Endodermal cell (in vitro differentiated cells): ENCODE measurements at regions not wholly inside any gene's neighbourhood (a gene's known extent, or its start where the extent isn't known, plus 50 kb on each side); places are given as distances from the start of the nearest gene placed in this dataset.

Experiments
- DNase-seq: peaks from one replicate; pipeline ENCODE4 v3.0.0-alpha.2; 2017
- H3K27ac ChIP-seq: 2 replicates; pipeline ENCODE4 v1.5.1; 2013; ENCODE audit warnings: mild to moderate bottlenecking, low read depth, low read length, moderate library complexity
- H3K27me3 ChIP-seq: 2 replicates; pipeline ENCODE4 v1.6.1; 2013; ENCODE audit warnings: mild to moderate bottlenecking, low read length, moderate library complexity; ENCODE audit not compliant: insufficient read depth, control insufficient read depth, poor library complexity, severe bottlenecking
- H3K36me3 ChIP-seq: 2 replicates; pipeline ENCODE4 v1.7.0; 2013; ENCODE audit warnings: mild to moderate bottlenecking, low read length, moderate library complexity; ENCODE audit not compliant: control insufficient read depth, insufficient read depth
- H3K4me1 ChIP-seq: one replicate; pipeline ENCODE4 v1.7.0; 2013; ENCODE audit warnings: low read length; ENCODE audit not compliant: control insufficient read depth, insufficient read depth
- H3K4me3 ChIP-seq: 2 replicates; pipeline ENCODE4 v1.5.1; 2013; ENCODE audit warnings: mild to moderate bottlenecking, low read length, moderate library complexity
- H3K9ac ChIP-seq: 2 replicates; pipeline ENCODE4 v1.6.1; 2013; ENCODE audit warnings: mild to moderate bottlenecking, low read length, moderate library complexity; ENCODE audit not compliant: poor library complexity, severe bottlenecking; ENCODE audit errors: extremely low read depth
- H3K9me3 ChIP-seq: 2 replicates; pipeline ENCODE4 v1.6.1; 2013; ENCODE audit warnings: mild to moderate bottlenecking, low read length, moderate library complexity; ENCODE audit not compliant: control insufficient read depth
- H3K27ac Mint-ChIP-seq: 2 replicates; pipeline ENCODE4 v1.8.0; 2020; ENCODE audit warnings: mixed read lengths
- H3K27me3 Mint-ChIP-seq: 2 replicates; pipeline ENCODE4 v1.8.0; 2021; ENCODE audit warnings: mild to moderate bottlenecking, mixed read lengths; ENCODE audit not compliant: insufficient read depth
- H3K36me3 Mint-ChIP-seq: 2 replicates; pipeline ENCODE4 v1.8.0; 2020; ENCODE audit warnings: low read depth, mixed read lengths
- H3K4me1 Mint-ChIP-seq: 2 replicates; pipeline ENCODE4 v1.8.0; 2020; ENCODE audit warnings: mixed read lengths
- H3K4me3 Mint-ChIP-seq: 2 replicates; pipeline ENCODE4 v1.8.0; 2020; ENCODE audit warnings: mild to moderate bottlenecking, moderate library complexity, mixed read lengths
- H3K9me3 Mint-ChIP-seq: 2 replicates; pipeline ENCODE4 v1.8.0; 2020; ENCODE audit warnings: mild to moderate bottlenecking, mixed read lengths
- CTCF ChIP-seq: fragments of 200-600 bp; sonication (generic); conservative IDR thresholded peaks from 2 replicates; pipeline ENCODE4 v1.5.0; 2021; ENCODE audit warnings: antibody characterized with exemption, mild to moderate bottlenecking
- WGBS, 2 experiments: methylation state at CpG; one replicate each; pipeline versions ENCODE4 v1.1.5 to v1.1.7; 2013; ENCODE audit warnings: missing lambda C conversion rate in 2 of 2, mixed read lengths in 1 of 2; ENCODE audit not compliant: insufficient coverage in 1 of 2, insufficient read length in 1 of 2; 5-methylcytosine and 5-hydroxymethylcytosine counted together

GRCh38 chr5:171678646-171679045, 107.0 kb upstream of the SMIM23 start:
- H3K9me3 Mint-ChIP-seq: peaks cover 6% of the 10 kb centered on the region
- no peak overlapping the region for H3K27ac Mint-ChIP-seq
- 97 to 100% methylated on average over 1 of the region's 1 CpG for WGBS, 2 experiments
- no peak overlapping the region for H3K4me3 Mint-ChIP-seq
- Histone ChIP-seq H3K27me3 (no peaks in the 10 kb centered on the region), H3K36me3 (no peaks in the 10 kb centered on the region), H3K9me3 (peaks cover 7% of the 10 kb centered on the region), H3K4me3 (no peak overlapping the region), H3K9ac (no peak overlapping the region), H3K4me1 (peaks cover 4% of the 10 kb centered on the region), H3K27ac (no peak overlapping the region)
- peaks cover 12% of the 10 kb centered on the region for H3K27me3 Mint-ChIP-seq
- H3K4me1 Mint-ChIP-seq: peaks cover 14% of the 10 kb centered on the region
- TF ChIP-seq CTCF: no peak
- H3K36me3 Mint-ChIP-seq: peaks cover 2% of the 10 kb centered on the region
- DNase-seq: peak; percentile 2

- TF ChIP-seq CTCF: peak; percentile 36
- Mint-ChIP-seq H3K36me3 (no peaks in the 10 kb centered on the region), H3K4me3 (no peak overlapping the region), H3K9me3 (no peaks in the 10 kb centered on the region), H3K27me3 (peaks cover 12% of the 10 kb centered on the region), H3K4me1 (peaks cover 7% of the 10 kb centered on the region), H3K27ac (no peak overlapping the region)
- Histone ChIP-seq H3K27ac (no peak overlapping the region), H3K9ac (no peak overlapping the region), H3K27me3 (no peaks in the 10 kb centered on the region), H3K4me1 (peaks cover 3% of the 10 kb centered on the region), H3K4me3 (no peak overlapping the region), H3K36me3 (no peaks in the 10 kb centered on the region), H3K9me3 (no peaks in the 10 kb centered on the region)
- 94 to 100% methylated on average over 4 to 6 of the region's 6 CpGs for WGBS, 2 experiments
- DNase-seq: peak; percentile 74
Measured at GRCh38 chr5:171680485-171680884, 105.1 kb upstream of the SMIM23 start.

- TF ChIP-seq CTCF: no peak
- H3K27ac Mint-ChIP-seq: no peak overlapping the region
- H3K27ac ChIP-seq: no peak overlapping the region
- peaks cover 12% of the 10 kb centered on the region for H3K27me3 Mint-ChIP-seq
- H3K36me3 ChIP-seq: no peaks in the 10 kb centered on the region
- H3K9me3 ChIP-seq: no peaks in the 10 kb centered on the region
- no peaks in the 10 kb centered on the region for H3K27me3 ChIP-seq
- WGBS, 2 experiments: 93 to 95% methylated on average over 3 to 4 of the region's 4 CpGs
- H3K4me3 Mint-ChIP-seq: no peak overlapping the region
- H3K4me1 Mint-ChIP-seq: peaks cover 4% of the 10 kb centered on the region
- H3K9ac ChIP-seq: no peak overlapping the region
- no peak for DNase-seq
- H3K36me3 Mint-ChIP-seq: no peaks in the 10 kb centered on the region
- no peaks in the 10 kb centered on the region for H3K9me3 Mint-ChIP-seq
- H3K4me1 ChIP-seq: no peaks in the 10 kb centered on the region
- no peak overlapping the region for H3K4me3 ChIP-seq
Measured at GRCh38 chr5:171681061-171681460, 104.6 kb upstream of the SMIM23 start.
